Progenitor cell of endocrine pancreas (in vitro differentiated cells): ENCODE measurements at regions not wholly inside any gene's neighbourhood (a gene's known extent, or its start where the extent isn't known, plus 50 kb on each side); places are given as distances from the start of the nearest gene placed in this dataset.
A peak's percentile ranks its signal among the peaks of the same experiment; 100 is the strongest.
"Not testable (repeated sequence)": the region's sequence is repeated elsewhere in the genome, so short reads cannot be mapped to it uniquely, and the experiment has no call there.

Experiments
- DNase-seq: peaks from one replicate; pipeline ENCODE4 v3.0.0; 2021; ENCODE audit warnings: low spot score; ENCODE audit not compliant: unreplicated experiment
- H3K27ac Mint-ChIP-seq: 2 replicates; pipeline ENCODE4 v1.8.0; 2021; ENCODE audit warnings: mild to moderate bottlenecking, moderate library complexity, mixed read lengths
- H3K27me3 Mint-ChIP-seq: 2 replicates; pipeline ENCODE4 v1.8.0; 2021; ENCODE audit warnings: mixed read lengths
- H3K36me3 Mint-ChIP-seq: 2 replicates; pipeline ENCODE4 v1.8.0; 2022; ENCODE audit warnings: mixed read lengths; ENCODE audit not compliant: insufficient read depth
- H3K4me1 Mint-ChIP-seq: 2 replicates; pipeline ENCODE4 v1.8.0; 2021; ENCODE audit warnings: low read depth, mixed read lengths
- H3K4me3 Mint-ChIP-seq: 2 replicates; pipeline ENCODE4 v1.8.0; 2021; ENCODE audit warnings: low read depth, mild to moderate bottlenecking, moderate library complexity, mixed read lengths
- H3K9me3 Mint-ChIP-seq: 2 replicates; pipeline ENCODE4 v1.8.0; 2021; ENCODE audit warnings: low read depth, mixed read lengths
- TF ChIP-seq, protein P1 (sequence below): fragments of 200-600 bp; sonication (generic); IDR thresholded peaks from one replicate; pipeline ENCODE4 v1.5.0; 2021; ENCODE audit warnings: antibody characterized with exemption, mild to moderate bottlenecking; ENCODE audit not compliant: unreplicated experiment

DNA sequence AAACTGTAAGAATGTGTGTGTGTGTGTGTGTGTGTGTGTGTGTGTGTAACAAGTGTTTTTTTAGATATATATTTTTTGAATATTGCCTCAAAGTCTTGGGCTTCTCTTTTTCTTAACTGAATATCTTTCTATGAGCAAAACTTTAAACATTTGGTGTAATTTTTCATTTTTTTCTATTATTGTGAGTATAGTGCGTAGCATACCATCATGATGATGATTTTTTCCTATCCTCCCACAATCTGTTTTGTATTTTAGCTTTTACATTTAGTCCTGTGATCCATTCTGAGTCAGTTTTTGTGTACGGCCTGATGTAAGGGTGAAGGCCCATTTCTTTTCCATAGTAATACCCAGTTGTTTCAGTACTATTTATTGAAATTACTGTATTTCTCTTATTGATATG, 680.6 kb downstream of the TTLL7 start:
- no peak for DNase-seq
- Mint-ChIP-seq H3K4me3 (no peak overlapping the region), H3K27ac (no peak overlapping the region), H3K27me3 (no peaks in the 10 kb centered on the region), H3K4me1 (no peaks in the 10 kb centered on the region), H3K9me3 (no peaks in the 10 kb centered on the region), H3K36me3 (no peaks in the 10 kb centered on the region)
- TF ChIP-seq, protein P1, sequence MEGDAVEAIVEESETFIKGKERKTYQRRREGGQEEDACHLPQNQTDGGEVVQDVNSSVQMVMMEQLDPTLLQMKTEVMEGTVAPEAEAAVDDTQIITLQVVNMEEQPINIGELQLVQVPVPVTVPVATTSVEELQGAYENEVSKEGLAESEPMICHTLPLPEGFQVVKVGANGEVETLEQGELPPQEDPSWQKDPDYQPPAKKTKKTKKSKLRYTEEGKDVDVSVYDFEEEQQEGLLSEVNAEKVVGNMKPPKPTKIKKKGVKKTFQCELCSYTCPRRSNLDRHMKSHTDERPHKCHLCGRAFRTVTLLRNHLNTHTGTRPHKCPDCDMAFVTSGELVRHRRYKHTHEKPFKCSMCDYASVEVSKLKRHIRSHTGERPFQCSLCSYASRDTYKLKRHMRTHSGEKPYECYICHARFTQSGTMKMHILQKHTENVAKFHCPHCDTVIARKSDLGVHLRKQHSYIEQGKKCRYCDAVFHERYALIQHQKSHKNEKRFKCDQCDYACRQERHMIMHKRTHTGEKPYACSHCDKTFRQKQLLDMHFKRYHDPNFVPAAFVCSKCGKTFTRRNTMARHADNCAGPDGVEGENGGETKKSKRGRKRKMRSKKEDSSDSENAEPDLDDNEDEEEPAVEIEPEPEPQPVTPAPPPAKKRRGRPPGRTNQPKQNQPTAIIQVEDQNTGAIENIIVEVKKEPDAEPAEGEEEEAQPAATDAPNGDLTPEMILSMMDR, result no peak

- H3K36me3 Mint-ChIP-seq, DNase-seq, H3K9me3 Mint-ChIP-seq, H3K4me3 Mint-ChIP-seq, H3K27me3 Mint-ChIP-seq, H3K4me1 Mint-ChIP-seq, H3K27ac Mint-ChIP-seq: not testable (repeated sequence)
Measured at GRCh38 chr1:83315446-83315845, 683.5 kb downstream of the TTLL7 start.

- not testable (repeated sequence) for H3K27ac Mint-ChIP-seq, DNase-seq, H3K4me3 Mint-ChIP-seq, H3K36me3 Mint-ChIP-seq, H3K9me3 Mint-ChIP-seq, H3K4me1 Mint-ChIP-seq, H3K27me3 Mint-ChIP-seq
Measured at GRCh38 chr1:83310161-83310560, 688.8 kb downstream of the TTLL7 start.

DNA sequence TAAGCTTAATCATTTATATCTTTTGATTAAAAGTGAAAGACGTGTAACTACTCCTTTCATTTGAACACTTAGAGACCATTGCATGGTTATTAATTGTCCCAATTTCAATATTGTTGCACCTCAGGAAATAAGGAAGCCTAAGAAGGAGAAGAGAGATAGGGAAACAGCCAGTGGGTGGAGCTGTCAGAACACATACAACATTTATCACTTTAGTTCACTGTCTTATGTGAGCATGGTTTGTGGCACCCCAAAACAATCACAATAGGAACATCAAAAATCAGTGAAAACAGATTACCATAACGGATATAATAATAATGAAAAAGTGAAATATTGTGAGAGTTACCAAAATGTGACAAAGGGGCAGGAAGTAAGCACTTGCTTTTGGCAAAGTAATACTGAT, 689.9 kb downstream of the TTLL7 start:
- H3K27ac Mint-ChIP-seq, DNase-seq, H3K4me3 Mint-ChIP-seq, H3K27me3 Mint-ChIP-seq, H3K9me3 Mint-ChIP-seq, H3K36me3 Mint-ChIP-seq, H3K4me1 Mint-ChIP-seq: not testable (repeated sequence)

GRCh38 chr1:83306811-83307210, 692.1 kb downstream of the TTLL7 start:
- H3K4me3 Mint-ChIP-seq, H3K36me3 Mint-ChIP-seq, H3K27me3 Mint-ChIP-seq, H3K4me1 Mint-ChIP-seq, DNase-seq, H3K27ac Mint-ChIP-seq: not testable (repeated sequence)
- peaks cover 10% of the 10 kb centered on the region for H3K9me3 Mint-ChIP-seq

DNA sequence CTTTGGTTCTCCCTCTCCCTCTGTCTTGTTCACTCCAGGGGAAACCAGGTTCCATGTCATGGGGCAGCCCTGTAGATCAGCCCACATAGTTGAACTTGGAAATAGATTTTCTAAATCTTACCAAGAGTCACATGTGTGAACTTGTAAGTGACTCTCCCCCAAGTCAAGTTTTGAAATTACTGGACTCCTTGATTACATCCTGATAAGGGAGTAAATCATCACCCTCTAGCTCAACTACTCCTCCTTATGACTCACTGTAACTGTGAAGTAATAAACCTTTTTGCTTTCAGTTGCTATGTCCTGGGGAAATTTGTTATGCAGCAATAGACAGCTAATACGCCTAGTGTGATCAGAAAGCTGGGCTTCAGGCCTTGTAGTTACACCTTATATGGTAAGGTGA, 703.3 kb downstream of the TTLL7 start:
- H3K4me3 Mint-ChIP-seq, H3K36me3 Mint-ChIP-seq, H3K27ac Mint-ChIP-seq, DNase-seq, H3K27me3 Mint-ChIP-seq, H3K4me1 Mint-ChIP-seq: not testable (repeated sequence)
- H3K9me3 Mint-ChIP-seq, result peaks cover 11% of the 10 kb centered on the region

DNA sequence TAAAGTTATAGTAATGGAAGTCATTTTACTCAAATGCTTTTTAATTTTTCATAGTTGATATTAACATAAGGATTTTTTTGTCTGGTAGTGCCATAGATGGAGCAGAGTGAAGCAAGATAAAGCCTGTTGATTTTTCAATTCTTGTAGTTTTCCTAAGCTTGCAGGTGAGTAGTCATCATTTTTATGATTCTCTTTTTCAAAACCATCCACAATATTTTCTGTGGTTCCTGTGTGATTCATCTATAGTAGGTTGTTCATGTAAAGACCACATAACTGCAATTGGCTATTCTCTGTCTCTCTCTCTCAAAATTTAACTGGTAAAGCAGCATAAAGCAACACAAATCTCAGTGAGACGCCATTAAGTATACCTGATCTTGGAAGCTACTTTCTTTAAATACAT, 711.5 kb downstream of the TTLL7 start:
- DNase-seq, H3K27ac Mint-ChIP-seq, H3K4me1 Mint-ChIP-seq, H3K27me3 Mint-ChIP-seq, H3K4me3 Mint-ChIP-seq, H3K9me3 Mint-ChIP-seq, H3K36me3 Mint-ChIP-seq: not testable (repeated sequence)

- H3K4me3 Mint-ChIP-seq, H3K4me1 Mint-ChIP-seq, H3K36me3 Mint-ChIP-seq, DNase-seq, H3K27me3 Mint-ChIP-seq, H3K27ac Mint-ChIP-seq, H3K9me3 Mint-ChIP-seq: not testable (repeated sequence)
Measured at GRCh38 chr1:83274656-83275055, 724.3 kb downstream of the TTLL7 start.

DNA sequence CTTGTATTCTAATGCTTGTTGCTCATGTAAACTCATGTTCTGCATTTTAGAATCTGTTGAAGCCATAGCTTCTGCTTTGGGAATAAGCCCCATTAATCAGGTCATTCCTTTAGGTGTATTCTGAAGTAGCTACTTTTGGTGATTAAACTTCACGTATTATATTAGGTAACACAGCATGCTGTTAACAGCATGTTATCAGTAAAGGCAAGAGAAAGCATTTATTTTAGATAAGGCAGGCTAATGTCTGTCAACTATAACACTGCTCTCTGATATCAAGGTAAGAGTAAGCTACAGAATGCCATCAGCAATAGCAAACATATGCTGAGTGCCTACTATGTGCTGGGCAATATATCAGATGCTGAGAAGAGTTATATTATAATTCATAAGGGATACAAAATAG, 726.4 kb downstream of the TTLL7 start:
- not testable (repeated sequence) for H3K27ac Mint-ChIP-seq, H3K9me3 Mint-ChIP-seq, H3K4me1 Mint-ChIP-seq, H3K36me3 Mint-ChIP-seq, H3K27me3 Mint-ChIP-seq, DNase-seq, H3K4me3 Mint-ChIP-seq

- not testable (repeated sequence) for H3K27me3 Mint-ChIP-seq, H3K27ac Mint-ChIP-seq, H3K9me3 Mint-ChIP-seq
Measured at GRCh38 chr1:83271834-83272233, 727.1 kb downstream of the TTLL7 start.

DNA sequence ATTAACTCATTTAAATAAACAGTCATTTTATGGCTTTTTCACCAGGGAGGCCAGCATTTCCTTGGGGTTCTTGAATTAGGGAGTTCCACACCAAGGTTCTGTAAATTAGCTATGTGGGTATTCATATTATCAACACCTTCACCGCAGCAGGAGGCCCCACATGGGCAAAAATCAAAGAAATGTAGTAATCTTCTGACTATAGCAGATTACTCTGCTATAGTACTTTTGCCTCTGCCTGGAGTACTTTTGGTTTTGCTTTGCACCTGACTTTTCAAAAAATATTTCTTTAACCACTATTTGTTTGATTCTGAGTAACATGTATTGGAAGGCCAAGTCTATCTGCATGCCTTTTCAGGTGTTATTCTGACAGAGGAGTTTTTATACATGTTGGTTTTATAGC, 728.1 kb downstream of the TTLL7 start:
- not testable (repeated sequence) for H3K27me3 Mint-ChIP-seq, H3K9me3 Mint-ChIP-seq, H3K4me1 Mint-ChIP-seq, H3K4me3 Mint-ChIP-seq, H3K27ac Mint-ChIP-seq, DNase-seq, H3K36me3 Mint-ChIP-seq

More at GRCh38 chr1:83271834-83272233, 727.1 kb downstream of the TTLL7 start:
- H3K36me3 Mint-ChIP-seq, H3K4me1 Mint-ChIP-seq, H3K4me3 Mint-ChIP-seq, DNase-seq: not testable (repeated sequence)

DNA sequence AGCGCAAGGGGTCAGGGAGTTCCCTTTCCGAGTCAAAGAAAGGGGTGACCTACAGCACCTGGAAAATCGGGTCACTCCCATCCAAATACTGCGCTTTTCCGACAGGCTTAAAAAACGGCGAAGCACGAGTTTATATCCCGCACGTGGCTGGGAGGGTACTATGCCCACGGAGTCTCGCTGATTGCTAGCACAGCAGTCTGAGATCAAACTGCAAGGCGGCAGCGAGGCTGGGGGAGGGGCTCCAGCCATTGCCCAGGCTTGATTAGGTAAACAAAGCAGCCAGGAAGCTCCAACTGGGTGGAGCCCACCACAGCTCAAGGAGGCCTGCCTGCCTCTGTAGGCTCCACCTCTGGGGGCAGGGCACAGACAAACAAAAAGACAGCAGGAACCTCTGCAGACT, 735.1 kb downstream of the TTLL7 start:
- not testable (repeated sequence) for H3K27me3 Mint-ChIP-seq, DNase-seq, H3K9me3 Mint-ChIP-seq, H3K4me1 Mint-ChIP-seq, H3K27ac Mint-ChIP-seq, H3K36me3 Mint-ChIP-seq
- peak overlapping the region; percentile 62 for H3K4me3 Mint-ChIP-seq

DNA sequence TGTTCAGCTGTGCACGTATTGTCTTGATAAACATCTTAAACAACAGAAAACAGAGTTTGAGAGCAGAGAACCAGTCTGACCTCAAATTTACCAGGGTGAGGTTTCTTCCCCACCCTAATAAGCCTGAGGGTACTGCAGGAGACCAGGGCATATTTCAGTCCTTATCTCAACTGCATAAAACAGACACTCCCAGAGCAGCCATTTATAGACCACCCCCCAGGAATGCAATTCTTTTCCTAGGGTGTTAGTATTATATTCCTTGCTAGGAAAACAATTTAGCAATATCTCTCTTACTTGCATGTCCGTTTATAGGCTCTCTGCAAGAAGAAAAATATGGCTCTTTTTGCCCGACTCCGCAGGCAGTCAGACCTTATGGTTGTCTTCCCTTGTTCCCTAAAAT, 747.2 kb downstream of the TTLL7 start:
- H3K9me3 Mint-ChIP-seq, result peaks cover 16% of the 10 kb centered on the region
- not testable (repeated sequence) for H3K36me3 Mint-ChIP-seq, H3K27ac Mint-ChIP-seq, H3K4me3 Mint-ChIP-seq, H3K4me1 Mint-ChIP-seq, H3K27me3 Mint-ChIP-seq, DNase-seq
